ENCODE measurements at regions not wholly inside any gene's neighbourhood (a gene's known extent, or its start where the extent isn't known, plus 50 kb on each side); places are given as distances from the start of the nearest gene placed in this dataset.
"Not testable (repeated sequence)": the region's sequence is repeated elsewhere in the genome, so short reads cannot be mapped to it uniquely, and the experiment has no call there.

DNA sequence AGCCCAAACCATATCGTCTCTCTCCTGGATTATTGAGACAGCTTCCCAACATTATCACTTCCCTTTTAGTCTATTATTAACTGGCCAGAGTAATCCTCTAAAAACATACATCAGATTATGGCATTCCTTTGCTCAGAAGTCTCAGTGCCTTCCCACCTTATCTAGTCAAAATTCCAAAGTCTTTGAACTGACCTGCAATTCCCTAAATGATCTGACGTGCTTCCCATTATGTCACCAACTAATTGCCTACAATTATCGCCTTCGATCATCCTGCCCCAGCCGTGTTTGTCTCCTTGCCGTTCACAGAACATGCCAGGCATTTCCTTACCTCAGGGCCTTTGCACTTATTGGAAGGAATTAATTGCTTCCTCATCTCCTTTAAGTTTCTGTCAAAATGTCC is 332.4 kb downstream of the IRS1 start:
- no peak for DNase-seq

GRCh38 chr2:226466589-226466988 is 333.0 kb downstream of the IRS1 start:
- no peak for DNase-seq

DNA sequence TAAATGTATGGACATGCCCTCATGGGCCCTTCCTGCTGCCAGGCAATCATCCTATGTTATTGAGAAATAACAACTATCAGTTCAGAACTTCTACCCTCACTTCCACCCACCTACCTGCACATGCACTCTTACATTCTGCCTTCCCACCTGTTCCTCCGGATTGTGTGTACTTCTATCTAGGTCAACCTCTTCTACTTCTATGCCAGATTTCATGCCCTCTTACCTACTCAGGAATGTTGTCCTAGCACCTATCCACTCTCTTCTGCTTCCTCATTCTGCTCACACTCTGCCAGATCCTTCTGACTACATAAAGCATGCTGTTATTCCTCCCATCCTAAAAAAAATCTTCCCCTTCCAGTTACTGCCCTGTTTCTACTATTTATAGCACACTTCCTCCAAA is 333.5 kb downstream of the IRS1 start:
- no peak for DNase-seq

GRCh38 chr2:226464380-226464779 is 335.2 kb downstream of the IRS1 start:
- no peak for DNase-seq

- no peak for DNase-seq
Observed at GRCh38 chr2:226463154-226463553, 336.5 kb downstream of the IRS1 start.

GRCh38 chr2:226461981-226462380 is 337.6 kb downstream of the IRS1 start:
- DNase-seq, result no peak

GRCh38 chr2:226456144-226456543 is 343.5 kb downstream of the IRS1 start:
- not testable (repeated sequence) for DNase-seq

DNA sequence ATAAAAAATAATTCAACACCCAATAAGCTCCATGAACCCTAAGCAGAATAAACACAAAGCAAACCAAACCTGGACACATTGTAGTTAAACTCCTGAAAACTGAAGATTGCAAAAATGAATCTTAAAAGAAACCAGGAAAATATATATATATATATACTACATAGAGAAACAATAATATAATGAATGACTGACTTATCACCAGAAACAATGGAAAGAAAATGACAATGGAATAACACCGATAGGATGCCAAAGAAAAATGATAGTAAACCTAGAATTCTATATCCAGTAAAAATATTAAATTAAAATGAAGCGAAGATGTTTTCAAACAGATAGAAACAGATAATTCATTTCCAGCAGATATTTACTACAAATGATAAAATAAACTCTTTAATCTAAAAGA is 346.9 kb downstream of the IRS1 start:
- no peak for DNase-seq

DNA sequence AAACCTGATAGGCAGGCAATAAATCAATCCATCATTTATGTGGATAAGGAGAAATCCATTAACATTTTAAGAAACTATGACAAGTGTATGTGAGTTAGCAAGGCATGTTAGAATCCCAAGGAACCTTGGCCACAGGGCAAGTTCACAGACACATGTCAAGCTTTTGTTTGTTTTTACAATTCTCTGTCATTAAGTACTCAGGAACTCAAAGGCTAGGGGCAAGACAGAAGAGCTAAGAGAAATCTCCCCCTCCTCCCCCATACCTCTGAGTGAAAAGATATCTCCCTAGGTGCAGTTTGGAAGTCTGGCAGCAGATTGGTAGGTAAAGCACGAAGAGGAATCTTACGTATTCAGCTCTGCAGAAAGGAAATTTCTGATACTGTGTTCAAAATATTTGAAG is 348.1 kb downstream of the IRS1 start:
- DNase-seq, result no peak

- DNase-seq, result no peak
Observed at GRCh38 chr2:226450141-226450540, 349.5 kb downstream of the IRS1 start.

- no peak for DNase-seq
Observed at GRCh38 chr2:226447338-226448300, 352.0 kb downstream of the IRS1 start.

DNA sequence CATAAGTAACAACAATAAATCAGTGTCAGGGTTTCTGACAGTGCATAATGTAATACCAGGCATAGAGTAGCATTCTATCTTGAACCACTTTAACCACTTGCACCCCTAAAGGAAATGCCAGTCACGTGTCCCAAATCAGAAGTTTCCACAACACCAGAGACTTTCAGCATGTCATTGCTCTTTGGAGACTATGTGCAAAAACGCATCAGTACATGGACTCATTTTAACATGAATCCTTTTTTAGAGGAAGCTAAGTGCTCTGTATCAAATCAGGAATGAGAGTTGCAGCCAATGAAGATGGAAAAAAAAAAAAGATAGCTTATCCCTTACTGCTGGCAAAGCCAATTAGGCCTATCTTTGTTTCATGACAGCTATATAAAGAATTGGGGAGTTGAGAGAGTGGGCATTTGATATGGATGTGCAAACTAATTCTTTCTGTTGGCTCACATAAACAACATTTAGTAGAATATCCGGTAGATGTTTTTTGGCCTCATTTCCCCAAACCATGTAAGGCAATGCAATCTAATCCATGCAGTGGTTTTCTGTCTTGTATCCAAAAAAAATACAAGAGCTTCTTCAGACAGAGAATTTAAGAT is 353.1 kb downstream of the IRS1 start:
- DNase-seq, result no peak

DNA sequence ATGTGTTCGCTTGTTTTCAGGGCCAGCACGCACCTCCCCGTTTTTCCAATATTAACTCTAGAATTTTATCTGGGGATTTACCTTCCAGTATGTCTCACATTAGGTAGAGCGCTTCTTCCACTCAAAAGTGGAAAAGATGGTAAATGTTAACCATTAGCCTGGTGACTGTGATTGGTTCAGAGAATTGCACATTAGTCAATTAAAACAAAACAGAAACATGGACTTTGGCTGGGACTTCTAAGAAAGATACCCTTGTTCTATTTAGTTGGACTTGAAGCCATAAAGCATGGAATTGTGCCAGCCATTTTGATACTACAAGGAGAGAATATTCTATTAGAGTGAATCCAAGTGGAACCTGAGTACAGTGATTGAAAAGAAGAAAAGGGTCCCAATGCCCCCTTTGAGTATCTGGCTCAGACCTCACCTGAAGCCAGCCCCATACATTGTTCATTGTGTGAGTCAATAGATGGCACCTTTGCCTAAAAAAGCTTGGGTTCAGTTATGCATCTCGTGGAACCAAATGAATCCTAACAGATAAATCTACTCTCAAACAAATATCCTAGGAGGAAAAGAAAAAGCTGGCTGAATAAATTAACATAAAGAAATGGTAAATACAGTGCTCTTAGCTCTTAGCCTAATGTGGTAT is 354.3 kb downstream of the IRS1 start:
- DNase-seq, result no peak

GRCh38 chr2:226443112-226443511 is 356.5 kb downstream of the IRS1 start:
- DNase-seq, result no peak

DNA sequence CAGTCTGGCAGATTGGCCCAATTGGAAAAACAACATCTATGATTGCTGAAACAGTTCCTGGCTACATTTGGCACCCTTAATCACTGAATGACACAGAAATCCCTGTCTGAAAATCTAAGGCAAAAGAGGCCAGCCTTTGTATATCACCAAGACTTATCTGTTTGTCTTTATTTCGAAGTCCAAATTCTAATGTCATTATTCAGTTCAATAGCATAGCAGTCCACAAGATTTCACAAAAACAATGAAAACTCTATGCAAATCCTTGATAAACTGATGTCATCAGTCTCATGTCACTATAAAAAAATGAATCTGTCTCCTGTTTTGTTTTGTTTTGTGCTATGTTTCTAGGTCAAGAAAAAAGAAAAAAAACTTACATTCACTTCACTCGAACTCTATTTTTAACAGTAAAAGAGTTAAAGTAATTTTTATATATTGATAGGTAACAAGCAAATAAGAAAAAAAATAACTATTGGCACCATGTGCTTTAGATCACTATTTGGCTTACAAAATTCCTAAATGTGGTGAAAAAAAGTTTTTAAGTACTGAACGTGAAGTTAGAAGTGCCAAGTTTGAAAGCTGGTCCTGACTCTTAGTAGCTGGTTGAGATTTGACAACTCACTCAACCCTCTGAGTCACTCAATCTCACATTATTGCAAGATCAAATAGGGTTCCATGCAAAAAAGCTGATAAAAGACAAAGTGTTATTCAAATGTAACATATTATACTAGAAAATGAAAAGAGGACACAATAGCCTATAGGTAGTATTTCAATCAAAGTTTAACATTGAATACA is 359.3 kb downstream of the IRS1 start:
- DNase-seq, result no peak

- DNase-seq, result no peak
Observed at GRCh38 chr2:226439337-226439736, 360.3 kb downstream of the IRS1 start.

GRCh38 chr2:226435146-226435545 is 364.5 kb downstream of the IRS1 start:
- no peak for DNase-seq

GRCh38 chr2:226434702-226435101 is 364.9 kb downstream of the IRS1 start:
- no peak for DNase-seq

DNA sequence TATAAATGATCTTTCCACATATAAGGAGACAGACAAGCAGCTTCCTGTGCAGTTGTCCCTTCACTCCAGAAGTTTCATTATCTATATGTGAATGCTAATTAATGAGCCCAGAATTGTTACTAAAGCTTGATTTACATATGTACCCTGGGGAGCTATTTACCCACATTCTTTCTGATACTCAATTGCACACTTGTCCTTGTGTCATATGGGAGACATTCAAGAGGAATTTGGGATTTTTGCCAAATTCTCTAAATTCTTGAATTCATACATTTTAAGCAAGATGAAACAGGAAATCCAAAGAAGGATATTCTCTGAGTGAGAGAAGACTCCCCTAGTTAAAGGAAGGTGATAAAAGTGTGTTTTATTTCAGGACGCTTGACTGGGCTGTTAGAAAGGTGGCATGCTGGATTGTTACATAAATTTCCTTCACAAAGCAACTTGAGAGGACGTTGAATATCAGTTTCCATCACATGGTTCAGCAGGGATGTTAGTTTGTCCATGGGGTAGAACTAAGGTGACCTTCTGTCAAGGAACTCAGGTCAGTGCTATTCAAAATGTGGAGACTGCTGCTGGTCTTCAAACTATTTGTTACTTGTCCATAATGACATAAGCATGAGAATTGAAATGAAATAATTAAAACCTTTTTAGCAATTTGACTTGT is 368.2 kb downstream of the IRS1 start:
- DNase-seq, result no peak

DNA sequence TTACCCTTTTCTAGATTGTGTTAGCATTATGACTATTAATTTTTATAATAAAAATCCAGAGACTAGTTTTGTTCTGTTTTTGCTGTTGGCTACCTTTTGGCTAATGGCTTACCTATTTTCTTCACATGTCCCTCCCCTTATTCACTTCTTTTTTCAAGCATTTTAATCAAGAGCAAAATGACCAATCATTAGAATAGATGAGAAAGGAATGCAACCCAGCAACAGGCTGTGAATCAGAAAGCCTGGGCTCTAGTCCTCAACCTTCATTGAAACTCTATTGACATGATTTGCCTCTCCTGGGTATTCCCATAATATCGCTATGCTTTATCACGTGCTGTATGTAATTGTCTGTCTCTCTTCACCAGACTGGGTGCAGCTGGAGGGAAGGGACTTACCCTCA is 370.1 kb downstream of the IRS1 start:
- DNase-seq, result no peak

DNA sequence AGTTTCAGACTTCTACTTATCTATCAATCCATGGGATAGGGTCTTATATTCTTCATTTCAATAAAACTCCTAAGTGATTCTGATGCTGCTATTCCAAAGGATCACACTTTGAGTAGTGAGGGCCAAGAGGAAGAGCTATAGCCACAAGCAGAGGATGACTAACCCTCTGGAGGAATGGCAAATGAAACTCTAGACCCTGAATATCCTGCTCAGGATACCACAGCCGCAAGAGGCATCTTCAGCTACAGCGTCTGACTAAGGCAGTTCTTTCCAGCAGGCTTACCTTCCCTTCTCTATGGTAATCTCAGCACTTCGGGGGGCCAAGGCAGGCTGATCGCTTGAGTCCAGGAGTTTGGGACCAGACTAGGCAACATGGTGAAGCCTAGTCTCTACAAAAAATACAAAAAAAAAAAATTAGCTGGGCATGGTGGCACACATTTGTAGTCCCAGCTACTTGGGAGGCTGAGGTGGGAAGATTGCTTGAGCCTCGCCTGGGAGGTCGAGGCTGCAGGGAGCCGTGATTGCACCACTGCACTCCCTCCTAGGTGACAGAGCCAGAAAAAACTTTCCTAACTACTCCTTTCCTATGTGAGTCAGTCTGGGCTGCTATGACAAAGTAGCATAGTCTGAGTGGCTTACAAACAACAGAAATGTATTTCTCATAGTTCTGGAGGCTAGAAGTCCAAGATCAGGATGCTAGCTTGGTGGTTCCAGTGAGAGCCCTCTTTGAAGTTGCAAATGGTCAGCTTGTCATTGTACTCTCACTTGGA is 371.9 kb downstream of the IRS1 start:
- no peak for DNase-seq

DNA sequence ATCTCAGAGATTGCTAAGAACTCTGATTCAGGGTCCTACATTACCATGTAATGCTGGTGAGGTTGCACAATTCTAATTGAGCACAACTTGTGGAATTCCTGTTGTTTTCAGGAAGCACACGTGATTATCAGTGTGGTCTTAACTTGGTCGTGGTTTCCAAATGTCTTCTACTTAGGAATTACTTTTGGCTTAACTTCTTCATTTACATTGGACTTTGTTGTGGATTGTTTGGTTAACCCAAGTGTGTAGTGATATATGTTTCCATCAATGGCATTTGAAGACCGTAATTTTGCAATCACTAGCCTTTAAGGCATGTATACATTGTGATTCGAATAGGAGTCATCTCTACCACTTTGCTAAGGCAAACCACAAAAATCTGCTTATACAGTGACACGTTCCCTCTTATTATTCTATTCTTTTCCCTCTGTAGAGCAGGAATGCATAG is 373.3 kb downstream of the IRS1 start:
- DNase-seq, result no peak
